HG03159 (cell line): ENCODE measurements at regions not wholly inside any gene's neighbourhood (a gene's known extent, or its start where the extent isn't known, plus 50 kb on each side); places are given as distances from the start of the nearest gene placed in this dataset.
"Not testable (repeated sequence)": the region's sequence is repeated elsewhere in the genome, so short reads cannot be mapped to it uniquely, and the experiment has no call there.

ENCODE experiments used
- ATAC-seq: cut with Tn5 transposase; IDR thresholded peaks from one replicate; pipeline ENCODE4 v1.9.1; 2021; ENCODE audit warnings: mild to moderate bottlenecking, moderate library complexity; ENCODE audit not compliant: unreplicated experiment

- ATAC-seq = no peak
Observed at GRCh38 chr4:154035341-154035740, 246.5 kb upstream of the SFRP2 start.

GRCh38 chr4:154033921-154034320, 245.0 kb upstream of the SFRP2 start:
- no peak for ATAC-seq

- no peak for ATAC-seq
Observed at GRCh38 chr4:154032914-154033313, 244.0 kb upstream of the SFRP2 start.

GRCh38 chr4:154030746-154031145, 241.9 kb upstream of the SFRP2 start:
- no peak for ATAC-seq

- no peak for ATAC-seq
Observed at GRCh38 chr4:154030152-154030551, 241.3 kb upstream of the SFRP2 start.

- no peak for ATAC-seq
Observed at GRCh38 chr4:154029171-154029570, 240.3 kb upstream of the SFRP2 start.

- no peak for ATAC-seq
Observed at GRCh38 chr4:154025110-154025509, 236.2 kb upstream of the SFRP2 start.

GRCh38 chr4:154024097-154024694, 235.3 kb upstream of the SFRP2 start:
- no peak for ATAC-seq

- not testable (repeated sequence) for ATAC-seq
Observed at GRCh38 chr4:154023671-154024070, 234.8 kb upstream of the SFRP2 start.

GRCh38 chr4:154019811-154020210, 230.9 kb upstream of the SFRP2 start:
- ATAC-seq = no peak

- ATAC-seq = no peak
Observed at GRCh38 chr4:154018659-154019058, 229.8 kb upstream of the SFRP2 start.

- ATAC-seq = no peak
Observed at GRCh38 chr4:154015578-154015977, 226.7 kb upstream of the SFRP2 start.

- ATAC-seq = no peak
Observed at GRCh38 chr4:154014407-154015321, 225.8 kb upstream of the SFRP2 start.

GRCh38 chr4:154013576-154013975, 224.7 kb upstream of the SFRP2 start:
- no peak for ATAC-seq

- ATAC-seq = no peak
Observed at GRCh38 chr4:154010371-154010770, 221.5 kb upstream of the SFRP2 start.

GRCh38 chr4:154009788-154010187, 220.9 kb upstream of the SFRP2 start:
- ATAC-seq = no peak

GRCh38 chr4:154009191-154009590, 220.3 kb upstream of the SFRP2 start:
- no peak for ATAC-seq

GRCh38 chr4:154005171-154005520, 216.3 kb upstream of the SFRP2 start:
- no peak for ATAC-seq

- no peak for ATAC-seq
Observed at GRCh38 chr4:154004507-154005170, 215.8 kb upstream of the SFRP2 start.

GRCh38 chr4:154004016-154004415, 215.1 kb upstream of the SFRP2 start:
- no peak for ATAC-seq

GRCh38 chr4:154003378-154003777, 214.5 kb upstream of the SFRP2 start:
- ATAC-seq = no peak

- no peak for ATAC-seq
Observed at GRCh38 chr4:154001193-154001592, 212.3 kb upstream of the SFRP2 start.
